Chondrocyte (in vitro differentiated cells): ENCODE measurements at regions not wholly inside any gene's neighbourhood (a gene's known extent, or its start where the extent isn't known, plus 50 kb on each side); places are given as distances from the start of the nearest gene placed in this dataset.

ENCODE experiments used
- DNase-seq: peaks from one replicate; pipeline ENCODE4 v3.0.0; 2021; ENCODE audit warnings: mixed read lengths, low spot score
- H3K27ac Mint-ChIP-seq: one replicate; pipeline ENCODE4 v1.8.0; 2021; ENCODE audit warnings: mild to moderate bottlenecking, moderate library complexity, mixed read lengths; ENCODE audit not compliant: unreplicated experiment
- H3K27me3 Mint-ChIP-seq: 2 replicates; pipeline ENCODE4 v1.8.0; 2021; ENCODE audit warnings: low read depth, mixed read lengths
- H3K36me3 Mint-ChIP-seq: 2 replicates; pipeline ENCODE4 v1.8.0; 2021; ENCODE audit warnings: low read depth, mixed read lengths
- H3K4me1 Mint-ChIP-seq: 2 replicates; pipeline ENCODE4 v1.8.0; 2021; ENCODE audit warnings: low read depth, mild to moderate bottlenecking, mixed read lengths
- H3K4me3 Mint-ChIP-seq: one replicate; pipeline ENCODE4 v1.8.0; 2021; ENCODE audit warnings: mild to moderate bottlenecking, moderate library complexity, mixed read lengths; ENCODE audit not compliant: unreplicated experiment
- H3K9me3 Mint-ChIP-seq: 2 replicates; pipeline ENCODE4 v1.8.0; 2021; ENCODE audit warnings: low read depth, mixed read lengths
- TF ChIP-seq, protein P1 (sequence below): fragments of 200-600 bp; sonication (generic); IDR thresholded peaks from 2 replicates; pipeline ENCODE4 v1.5.0; 2021; ENCODE audit warnings: antibody characterized with exemption, mild to moderate bottlenecking, moderate library complexity

DNA sequence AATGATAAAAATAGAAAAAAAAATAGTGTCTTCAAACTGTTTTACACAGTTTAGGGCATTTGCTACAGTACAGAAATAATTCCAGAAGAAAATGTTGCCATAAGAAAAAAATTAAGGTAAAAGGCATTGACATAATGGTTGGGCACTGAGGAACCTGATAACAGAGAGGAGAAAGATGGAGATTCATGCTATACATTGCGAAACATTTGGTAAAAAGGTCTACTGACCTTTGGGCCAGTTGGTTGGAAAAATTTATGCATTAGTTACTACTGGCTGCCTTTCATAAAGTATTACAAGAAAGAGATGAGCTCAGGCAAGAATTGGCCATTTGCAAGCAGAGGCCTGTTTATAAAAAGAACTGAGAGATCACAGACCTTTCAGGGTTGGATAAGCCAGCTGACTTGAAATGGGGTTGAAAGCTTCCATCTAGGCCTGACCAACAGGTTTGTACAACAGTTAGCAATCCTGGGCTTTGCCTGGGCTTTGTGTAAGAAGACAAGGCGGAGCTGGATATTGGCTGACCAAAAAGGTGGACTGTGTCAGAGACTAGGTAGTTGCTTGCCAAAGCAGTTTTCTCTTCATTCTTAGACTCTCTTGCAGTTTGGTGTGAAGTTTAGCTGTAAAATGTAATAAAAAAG, 166.6 kb upstream of the MCTP2 start:
- Mint-ChIP-seq H3K4me3 (no peak overlapping the region), H3K4me1 (peaks cover 5% of the 10 kb centered on the region), H3K27me3 (no peaks in the 10 kb centered on the region), H3K36me3 (peaks cover 4% of the 10 kb centered on the region), H3K27ac (no peak overlapping the region), H3K9me3 (peaks cover 18% of the 10 kb centered on the region)
- DNase-seq, result no peak
- TF ChIP-seq, protein P1, sequence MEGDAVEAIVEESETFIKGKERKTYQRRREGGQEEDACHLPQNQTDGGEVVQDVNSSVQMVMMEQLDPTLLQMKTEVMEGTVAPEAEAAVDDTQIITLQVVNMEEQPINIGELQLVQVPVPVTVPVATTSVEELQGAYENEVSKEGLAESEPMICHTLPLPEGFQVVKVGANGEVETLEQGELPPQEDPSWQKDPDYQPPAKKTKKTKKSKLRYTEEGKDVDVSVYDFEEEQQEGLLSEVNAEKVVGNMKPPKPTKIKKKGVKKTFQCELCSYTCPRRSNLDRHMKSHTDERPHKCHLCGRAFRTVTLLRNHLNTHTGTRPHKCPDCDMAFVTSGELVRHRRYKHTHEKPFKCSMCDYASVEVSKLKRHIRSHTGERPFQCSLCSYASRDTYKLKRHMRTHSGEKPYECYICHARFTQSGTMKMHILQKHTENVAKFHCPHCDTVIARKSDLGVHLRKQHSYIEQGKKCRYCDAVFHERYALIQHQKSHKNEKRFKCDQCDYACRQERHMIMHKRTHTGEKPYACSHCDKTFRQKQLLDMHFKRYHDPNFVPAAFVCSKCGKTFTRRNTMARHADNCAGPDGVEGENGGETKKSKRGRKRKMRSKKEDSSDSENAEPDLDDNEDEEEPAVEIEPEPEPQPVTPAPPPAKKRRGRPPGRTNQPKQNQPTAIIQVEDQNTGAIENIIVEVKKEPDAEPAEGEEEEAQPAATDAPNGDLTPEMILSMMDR, result no peak

DNA sequence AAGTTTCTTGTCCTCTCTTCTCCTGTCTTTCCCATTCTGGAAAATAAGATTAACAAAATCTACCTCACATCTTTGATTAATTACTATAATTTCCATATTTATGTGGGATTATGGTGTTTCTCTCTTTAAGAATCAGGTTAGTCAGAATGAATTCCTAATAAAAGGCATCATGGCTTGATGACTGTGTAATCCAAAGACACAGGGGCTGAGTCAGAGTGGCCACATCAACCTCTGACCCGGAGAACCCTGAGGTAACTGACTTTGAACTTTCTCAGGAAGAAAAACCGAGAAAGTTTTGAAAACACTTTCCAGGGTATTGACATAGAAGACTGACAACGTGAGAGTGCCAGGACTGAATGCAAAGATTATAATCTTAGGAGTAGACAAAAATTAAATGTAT, 170.3 kb upstream of the MCTP2 start:
- Mint-ChIP-seq H3K4me1 (peaks cover 33% of the 10 kb centered on the region), H3K4me3 (no peak overlapping the region), H3K27me3 (no peaks in the 10 kb centered on the region), H3K9me3 (peaks cover under 1% of the 10 kb centered on the region), H3K36me3 (no peaks in the 10 kb centered on the region), H3K27ac (no peak overlapping the region)
- no peak for DNase-seq
- TF ChIP-seq, protein P1, result no peak

DNA sequence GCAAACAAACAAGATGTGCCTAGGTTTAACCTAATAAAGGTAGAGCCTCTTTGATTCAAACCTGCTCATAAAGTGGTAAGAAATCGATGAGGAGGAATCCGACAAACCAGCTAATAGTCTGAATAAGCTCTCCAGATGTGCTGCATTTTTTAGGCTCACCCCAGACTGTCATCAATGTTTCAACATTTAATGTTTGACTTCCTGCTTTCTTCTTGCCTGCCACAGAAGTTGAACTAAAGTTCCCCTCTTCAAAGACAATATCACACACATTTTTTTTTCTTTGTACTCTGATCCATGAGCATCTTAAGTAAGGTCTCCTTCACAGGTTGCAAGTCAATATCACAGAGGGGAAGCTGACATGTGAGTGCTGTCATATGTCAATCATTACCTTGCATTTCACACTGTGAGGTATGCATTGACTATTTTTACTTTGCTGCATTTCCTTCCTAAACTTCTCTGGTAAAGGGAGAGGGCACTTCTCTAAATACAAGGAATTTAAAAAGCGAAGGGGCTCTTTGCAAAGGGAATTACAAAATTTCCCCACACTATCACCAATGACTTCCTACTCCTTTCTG, 172.3 kb upstream of the MCTP2 start:
- H3K27me3 Mint-ChIP-seq, result no peaks in the 10 kb centered on the region
- H3K27ac Mint-ChIP-seq, result no peak overlapping the region
- no peak overlapping the region for H3K4me3 Mint-ChIP-seq
- TF ChIP-seq, protein P1, result no peak
- no peaks in the 10 kb centered on the region for H3K36me3 Mint-ChIP-seq
- H3K9me3 Mint-ChIP-seq, result no peaks in the 10 kb centered on the region
- no peak for DNase-seq
- H3K4me1 Mint-ChIP-seq, result peaks cover 37% of the 10 kb centered on the region

DNA sequence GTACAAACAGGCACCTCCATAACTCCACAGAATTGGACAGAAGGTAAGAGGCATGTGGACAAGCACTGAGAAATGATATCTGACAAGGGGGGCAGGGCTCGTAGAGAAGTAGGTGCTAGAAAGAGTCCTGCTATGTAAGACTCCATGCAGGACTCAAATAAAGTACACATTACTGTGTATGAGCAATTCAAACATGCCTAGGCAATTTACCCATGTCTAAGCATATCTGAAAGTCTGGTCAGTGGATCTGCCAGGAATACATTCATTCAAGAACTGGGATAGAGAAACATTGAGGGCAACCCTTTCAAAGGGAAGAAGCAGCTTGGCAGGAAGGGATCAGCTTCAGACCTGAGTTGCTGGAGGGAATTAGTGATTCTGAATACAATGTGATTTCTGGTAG, 174.1 kb upstream of the MCTP2 start:
- no peak overlapping the region for H3K4me3 Mint-ChIP-seq
- TF ChIP-seq, protein P1, result no peak
- H3K4me1 Mint-ChIP-seq, result peaks cover 42% of the 10 kb centered on the region

DNA sequence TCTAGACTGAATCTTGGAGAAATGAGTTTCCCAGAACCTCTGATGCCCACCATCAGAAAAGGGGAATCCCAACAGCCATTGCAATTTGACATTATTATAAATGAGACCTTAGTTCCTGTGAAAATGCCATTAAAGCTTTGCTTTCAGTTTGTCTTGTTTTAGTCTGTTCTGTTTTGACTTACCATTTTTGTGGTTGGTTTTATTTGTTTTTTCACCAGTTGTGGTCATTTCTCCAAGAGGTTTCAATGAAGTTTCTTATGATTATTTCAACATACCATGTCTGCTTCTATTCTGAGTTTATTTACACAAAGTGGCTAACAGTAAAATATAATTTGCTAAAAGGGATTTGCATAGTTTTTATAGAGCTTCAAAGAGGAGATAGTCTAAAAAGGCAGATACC, 175.0 kb upstream of the MCTP2 start:
- no peak for DNase-seq
- Mint-ChIP-seq H3K9me3 (no peaks in the 10 kb centered on the region), H3K4me3 (no peak overlapping the region), H3K27me3 (no peaks in the 10 kb centered on the region), H3K36me3 (no peaks in the 10 kb centered on the region), H3K27ac (peak overlapping the region; percentile 78), H3K4me1 (peaks cover 42% of the 10 kb centered on the region)
- TF ChIP-seq, protein P1, result no peak

More for the DNA sequence above, 174.1 kb upstream of the MCTP2 start:
- no peaks in the 10 kb centered on the region for H3K36me3 Mint-ChIP-seq
- no peak for DNase-seq
- no peaks in the 10 kb centered on the region for H3K27me3 Mint-ChIP-seq
- no peaks in the 10 kb centered on the region for H3K9me3 Mint-ChIP-seq
- H3K27ac Mint-ChIP-seq, result peak overlapping the region; percentile 50
